ENCODE measurements at regions not wholly inside any gene's neighbourhood (a gene's known extent, or its start where the extent isn't known, plus 50 kb on each side); places are given as distances from the start of the nearest gene placed in this dataset.

GRCh38 chr13:47025791-47026447 lies 129.1 kb upstream of the HTR2A start:
- TF ChIP-seq CTCF (IDR thresholded peaks at IDR 0.05) = no peak

- no peak for TF ChIP-seq CTCF (IDR thresholded peaks at IDR 0.05)
Observed at GRCh38 chr13:47019977-47020376, 123.1 kb upstream of the HTR2A start.

- no peak for TF ChIP-seq CTCF (IDR thresholded peaks at IDR 0.05)
Observed at GRCh38 chr13:47017476-47017875, 120.6 kb upstream of the HTR2A start.

DNA sequence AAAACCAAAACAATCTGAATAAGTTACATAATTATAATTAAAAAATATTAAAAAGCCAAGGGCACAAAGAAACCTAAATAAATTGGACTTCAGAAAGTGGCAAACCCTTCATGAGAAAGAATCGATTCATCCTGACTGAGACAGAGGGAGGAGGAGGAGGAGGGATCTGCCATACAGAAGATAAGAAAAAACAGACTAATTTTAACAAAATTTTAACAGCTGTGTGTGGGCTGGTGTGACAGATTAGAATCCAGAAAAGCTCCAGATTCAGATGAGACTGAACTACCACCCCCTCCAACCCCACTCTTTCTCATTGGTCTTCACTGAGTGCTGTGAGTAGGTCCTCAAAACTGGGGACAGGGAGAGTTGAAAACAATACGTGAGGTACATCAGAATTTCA lies 111.5 kb upstream of the HTR2A start:
- no peak for TF ChIP-seq CTCF (IDR thresholded peaks at IDR 0.05)

GRCh38 chr13:47005756-47006414 lies 109.0 kb upstream of the HTR2A start:
- no peak for TF ChIP-seq CTCF (IDR thresholded peaks at IDR 0.05)

GRCh38 chr13:47004540-47004939 lies 107.7 kb upstream of the HTR2A start:
- no peak for TF ChIP-seq CTCF (IDR thresholded peaks at IDR 0.05)

GRCh38 chr13:47004027-47004426 lies 107.2 kb upstream of the HTR2A start:
- no peak for TF ChIP-seq CTCF (IDR thresholded peaks at IDR 0.05)
